RWPE2 (cell line): ENCODE measurements at regions not wholly inside any gene's neighbourhood (a gene's known extent, or its start where the extent isn't known, plus 50 kb on each side); places are given as distances from the start of the nearest gene placed in this dataset.

Experiments used
- ATAC-seq: fragments of 200-7000 bp; cut with Tn5 transposase; 3 replicates; pipeline ENCODE4 v1.9.1; 2021; ENCODE audit warnings: low read depth
- DNase-seq: peaks from one replicate; pipeline ENCODE4 v3.0.0-alpha.2; 2020; ENCODE audit warnings: low spot score
- H3K27ac ChIP-seq: fragments of 450-650 bp; 2 replicates; pipeline ENCODE4 v1.5.1; 2017; ENCODE audit warnings: mild to moderate bottlenecking; ENCODE audit not compliant: poor library complexity, severe bottlenecking
- H3K27me3 ChIP-seq: fragments of 250-450 bp; sonication (Bioruptor Pico); 2 replicates; pipeline ENCODE4 v1.5.1; 2021; ENCODE audit warnings: mild to moderate bottlenecking, moderate library complexity; ENCODE audit not compliant: insufficient read depth, poor library complexity, severe bottlenecking
- H3K36me3 ChIP-seq: fragments of 250-450 bp; sonication (Bioruptor Pico); 2 replicates; pipeline ENCODE4 v1.5.1; 2020; ENCODE audit warnings: low read depth, mild to moderate bottlenecking, moderate library complexity
- H3K4me1 ChIP-seq: fragments of 250-450 bp; sonication (Bioruptor Pico); 2 replicates; pipeline ENCODE4 v1.5.1; 2021; ENCODE audit warnings: mild to moderate bottlenecking, moderate library complexity; ENCODE audit not compliant: insufficient read depth, poor library complexity, severe bottlenecking
- H3K4me3 ChIP-seq: fragments of 250-450 bp; sonication (Bioruptor Pico); 2 replicates; pipeline ENCODE4 v1.5.1; 2021; ENCODE audit warnings: mild to moderate bottlenecking, moderate library complexity; ENCODE audit not compliant: severe bottlenecking
- H3K9me3 ChIP-seq: fragments of 250-450 bp; sonication (Bioruptor Pico); 2 replicates; pipeline ENCODE4 v1.5.1; 2021; ENCODE audit warnings: mild to moderate bottlenecking, moderate library complexity; ENCODE audit not compliant: severe bottlenecking
- CTCF ChIP-seq: fragments of 450-650 bp; IDR thresholded peaks from one replicate; pipeline ENCODE4 v1.5.1; 2017; ENCODE audit warnings: mild to moderate bottlenecking, moderate library complexity; ENCODE audit not compliant: poor library complexity, severe bottlenecking

- Histone ChIP-seq H3K36me3 (peaks cover 60% of the 10 kb centered on the region), H3K27ac (peak overlapping the region; percentile 14), H3K4me3 (no peak overlapping the region), H3K4me1 (peaks cover 36% of the 10 kb centered on the region), H3K27me3 (no peaks in the 10 kb centered on the region), H3K9me3 (no peaks in the 10 kb centered on the region)
- DNase-seq (no peak), ATAC-seq (no peak)
- TF ChIP-seq CTCF: no peak
These were observed 50.5 kb upstream of the IPO9 start for GRCh38 chr1:201778279-201779065.
